IMR-90 (cell line): ENCODE measurements at regions not wholly inside any gene's neighbourhood (a gene's known extent, or its start where the extent isn't known, plus 50 kb on each side); places are given as distances from the start of the nearest gene placed in this dataset.

ENCODE experiments used
- ATAC-seq: fragments of 200-7000 bp; cut with Tn5 transposase; 2 replicates; pipeline ENCODE4 v1.9.1; 2020; ENCODE audit warnings: low read depth, mild to moderate bottlenecking, moderate library complexity
- BruUV-seq: library from RNA; stranded (reverse); fragments of 400-500 nt; replicated peaks from 2 replicates; lab custom pipeline; 2021; lab: Mats Ljungman, UMichigan
- CTCF ChIA-PET: fragments of 300-600 bp; formaldehyde crosslinking; extraction: SDS; loops from one replicate; lab custom pipeline; 2021; ENCODE audit warnings: antibody characterized with exemption; lab: Yijun Ruan, JAX
- POLR2A ChIA-PET: fragments of 300-600 bp; sonication (Branson Sonifier 250); formaldehyde crosslinking; loops from one replicate; lab custom pipeline; 2022; ENCODE audit warnings: antibody characterized with exemption; ENCODE audit not compliant: unreplicated experiment; lab: Charles Lee
- DNase-seq: peaks from one replicate; pipeline ENCODE4 v3.0.0; 2013
- H2AFZ ChIP-seq: replicated peaks from 2 replicates; pipeline ENCODE3; 2013; ENCODE audit warnings: low read length, mild to moderate bottlenecking; ENCODE audit not compliant: poor library complexity
- H2AK5ac ChIP-seq: 2 replicates; pipeline ENCODE4 v1.6.1; 2013; ENCODE audit warnings: low read depth, low read length, inconsistent platforms
- H2AK9ac ChIP-seq: replicated peaks from 2 replicates; pipeline ENCODE3; 2013; ENCODE audit warnings: mild to moderate bottlenecking, low read depth, low read length, moderate library complexity; ENCODE audit not compliant: poor library complexity
- H2BK120ac ChIP-seq: 2 replicates; pipeline ENCODE4 v1.6.1; 2013; ENCODE audit warnings: low read depth, low read length, inconsistent platforms
- H2BK15ac ChIP-seq: 3 replicates; pipeline ENCODE4 v1.6.1; 2013; ENCODE audit warnings: low read depth, low read length, inconsistent platforms
- H2BK20ac ChIP-seq: 2 replicates; pipeline ENCODE4 v1.6.1; 2013; ENCODE audit warnings: low read depth, mild to moderate bottlenecking, inconsistent platforms, low read length, moderate library complexity
- H2BK5ac ChIP-seq: 2 replicates; pipeline ENCODE4 v1.6.1; 2013; ENCODE audit warnings: mild to moderate bottlenecking, low read depth, low read length, inconsistent platforms; ENCODE audit not compliant: poor library complexity, severe bottlenecking
- H3K14ac ChIP-seq: replicated peaks from 2 replicates; pipeline ENCODE4 v1.6.1; 2013; ENCODE audit warnings: low read depth, low read length, inconsistent platforms
- H3K18ac ChIP-seq: 2 replicates; pipeline ENCODE4 v1.6.1; 2013; ENCODE audit warnings: low read depth, low read length, control low read depth
- H3K23ac ChIP-seq: 2 replicates; pipeline ENCODE4 v1.6.1; 2013; ENCODE audit warnings: low read depth, low read length, inconsistent platforms
- H3K27ac ChIP-seq: 2 replicates; pipeline ENCODE4 v1.5.1; 2013; ENCODE audit warnings: mild to moderate bottlenecking, control low read depth, low read length; ENCODE audit not compliant: insufficient read depth
- H3K27me3 ChIP-seq: 2 replicates; pipeline ENCODE4 v1.6.1; 2013; ENCODE audit warnings: low read length; ENCODE audit not compliant: control insufficient read depth, insufficient read depth
- H3K36me3 ChIP-seq: 2 replicates; pipeline ENCODE4 v1.6.1; 2013; ENCODE audit warnings: low read length, mixed read lengths; ENCODE audit not compliant: control insufficient read depth, insufficient read depth
- H3K4ac ChIP-seq: 2 replicates; pipeline ENCODE4 v1.6.1; 2013; ENCODE audit warnings: low read depth, low read length, inconsistent platforms
- H3K4me1 ChIP-seq: 2 replicates; pipeline ENCODE4 v1.6.1; 2013; ENCODE audit warnings: low read length, mixed read lengths; ENCODE audit not compliant: control insufficient read depth, insufficient read depth
- H3K4me2 ChIP-seq: 2 replicates; pipeline ENCODE4 v1.6.1; 2013; ENCODE audit warnings: low read depth, mild to moderate bottlenecking, control low read depth, low read length, moderate library complexity
- H3K4me3 ChIP-seq: 2 replicates; pipeline ENCODE4 v1.5.1; 2013; ENCODE audit warnings: low read depth, mild to moderate bottlenecking, control low read depth, low read length, moderate library complexity; ENCODE audit not compliant: insufficient read depth
- H3K56ac ChIP-seq: 2 replicates; pipeline ENCODE4 v1.6.1; 2013; ENCODE audit warnings: low read length, inconsistent platforms; ENCODE audit not compliant: insufficient read depth; ENCODE audit errors: extremely low read depth
- H3K79me1 ChIP-seq, 2 experiments: 2 replicates each; pipeline ENCODE4 v1.6.1; 2013; ENCODE audit warnings: low read length in 2 of 2, inconsistent platforms in 1 of 2, low read depth in 1 of 2
- H3K9ac ChIP-seq: 2 replicates; pipeline ENCODE4 v1.6.1; 2013; ENCODE audit warnings: low read depth, low read length, control low read depth
- H3K9me1 ChIP-seq: 2 replicates; pipeline ENCODE4 v1.6.1; 2013; ENCODE audit warnings: low read length, inconsistent platforms; ENCODE audit not compliant: insufficient read depth
- H3K9me3 ChIP-seq: 2 replicates; pipeline ENCODE4 v1.6.1; 2013; ENCODE audit warnings: low read length; ENCODE audit not compliant: control insufficient read depth, insufficient read depth
- H4K20me1 ChIP-seq: 2 replicates; pipeline ENCODE4 v1.6.1; 2013; ENCODE audit warnings: low read length, inconsistent platforms; ENCODE audit not compliant: insufficient read depth
- H4K5ac ChIP-seq: 2 replicates; pipeline ENCODE4 v1.6.1; 2013; ENCODE audit warnings: mild to moderate bottlenecking, low read depth, low read length, control low read depth
- H4K8ac ChIP-seq, 2 experiments: 2 replicates each; pipeline ENCODE4 v1.6.1; 2013; ENCODE audit warnings: low read depth in 2 of 2, low read length in 2 of 2, control low read depth in 1 of 2, inconsistent platforms in 1 of 2
- H4K91ac ChIP-seq: 2 replicates; pipeline ENCODE4 v1.6.1; 2013; ENCODE audit warnings: low read depth, low read length, inconsistent platforms; ENCODE audit not compliant: insufficient read depth
- BHLHE40 ChIP-seq: fragments of 150-350 bp; IDR thresholded peaks from 2 replicates; pipeline ENCODE4 v1.6.1; 2016; ENCODE audit warnings: mild to moderate bottlenecking, low read depth, low read length
- CEBPB ChIP-seq: IDR thresholded peaks from 2 replicates; pipeline ENCODE4 v1.6.1; 2012; ENCODE audit warnings: low read depth, low read length, improper control_type of control experiment
- CHD1 ChIP-seq: IDR thresholded peaks from 2 replicates; pipeline ENCODE4 v1.6.1; 2012; ENCODE audit warnings: low read depth, low read length, improper control_type of control experiment
- CTCF ChIP-seq: conservative IDR thresholded peaks from 2 replicates; pipeline ENCODE4 v1.5.1; 2012; ENCODE audit warnings: mild to moderate bottlenecking, low read depth, low read length, improper control_type of control experiment
- ELK1 ChIP-seq: fragments of 150-350 bp; IDR thresholded peaks from 2 replicates; pipeline ENCODE4 v1.6.1; 2016; ENCODE audit warnings: low read depth, mild to moderate bottlenecking, low read length, moderate library complexity, borderline replicate concordance
- FOS ChIP-seq: fragments of 150-350 bp; IDR thresholded peaks from 2 replicates; pipeline ENCODE4 v1.6.1; 2016; ENCODE audit warnings: low read depth, low read length
- MAFK ChIP-seq: IDR thresholded peaks from 2 replicates; pipeline ENCODE4 v1.6.1; 2012; ENCODE audit warnings: low read depth, low read length, improper control_type of control experiment
- MAZ ChIP-seq: IDR thresholded peaks from 2 replicates; pipeline ENCODE4 v1.6.1; 2012; ENCODE audit warnings: low read depth, mild to moderate bottlenecking, low read length, improper control_type of control experiment, moderate library complexity, borderline replicate concordance
- MXI1 ChIP-seq: IDR thresholded peaks from 2 replicates; pipeline ENCODE4 v1.6.1; 2012; ENCODE audit warnings: low read depth, mild to moderate bottlenecking, low read length, moderate library complexity, borderline replicate concordance
- NFE2L2 ChIP-seq: fragments of 150-350 bp; IDR thresholded peaks from 2 replicates; pipeline ENCODE4 v1.6.1; 2016; ENCODE audit warnings: low read depth, mild to moderate bottlenecking, low read length
- POLR2A ChIP-seq: IDR thresholded peaks from 2 replicates; pipeline ENCODE4 v1.6.1; 2012; ENCODE audit warnings: mild to moderate bottlenecking, low read depth, low read length
- RAD21 ChIP-seq: IDR thresholded peaks from 2 replicates; pipeline ENCODE4 v1.6.1; 2012; ENCODE audit warnings: low read length, improper control_type of control experiment
- SMC3 ChIP-seq: fragments of 150-350 bp; IDR thresholded peaks from 2 replicates; pipeline ENCODE4 v1.6.1; 2016; ENCODE audit warnings: low read depth, mild to moderate bottlenecking, antibody characterized with exemption, low read length, moderate library complexity
- USF2 ChIP-seq: fragments of 150-350 bp; IDR thresholded peaks from 2 replicates; pipeline ENCODE4 v1.6.1; 2017; ENCODE audit warnings: mild to moderate bottlenecking, antibody characterized with exemption, low read length, low read depth
- WGBS, 2 experiments: methylation state at CpG; one replicate each; pipeline versions ENCODE4 v1.1.5 to v1.1.7; 2013; ENCODE audit warnings: missing lambda C conversion rate in 2 of 2; ENCODE audit not compliant: insufficient read length in 1 of 2; ENCODE audit errors: extremely low coverage in 2 of 2; 5-methylcytosine and 5-hydroxymethylcytosine counted together
- dilution Hi-C: fragments of 300-500 bp; cut with HindIII; formaldehyde crosslinking; loops from one replicate; pipeline ENCODE4 v1.14.3; 2018; ENCODE audit warnings: low sequenced_read_pairs; ENCODE audit not compliant: unreplicated experiment
- in situ Hi-C: fragments of 300-500 bp; cut with MboI; formaldehyde crosslinking; loops from 3 replicates; pipeline ENCODE4 v1.14.3; 2019; ENCODE audit warnings: low sequenced_read_pairs, inconsistent platforms, mixed read lengths
- intact Hi-C: fragments of 100-400 bp; cut with micrococcal nuclease; formaldehyde crosslinking; loops from 2 replicates; pipeline ENCODE4 v1.10.0; 2022

- Histone ChIP-seq H3K23ac (no peak overlapping the region), H3K4me2 (no peak overlapping the region), H4K8ac (no peak overlapping the region), H3K27ac (no peak overlapping the region), H3K9ac (no peak overlapping the region), H2AK9ac (no peak overlapping the region), H3K36me3 (no peaks in the 10 kb centered on the region), H3K56ac (no peak overlapping the region), H3K27me3 (no peaks in the 10 kb centered on the region), H2BK120ac (no peak overlapping the region), H3K9me1 (no peaks in the 10 kb centered on the region), H4K20me1 (no peaks in the 10 kb centered on the region), H4K5ac (no peak overlapping the region), H2AFZ (no peak overlapping the region), H2BK20ac (no peak overlapping the region), H3K4me3 (no peak overlapping the region), H3K14ac (no peak overlapping the region), H3K79me1 (no peaks in the 10 kb centered on the region), H3K4ac (no peak overlapping the region), H4K91ac (no peak overlapping the region), H2BK5ac (no peak overlapping the region), H3K9me3 (no peaks in the 10 kb centered on the region), H3K4me1 (no peaks in the 10 kb centered on the region), H2AK5ac (no peak overlapping the region), H3K18ac (no peak overlapping the region), H2BK15ac (no peak overlapping the region)
- no peak for TF ChIP-seq CHD1
- TF ChIP-seq FOS = no peak
- no peak for TF ChIP-seq MAZ
- TF ChIP-seq CEBPB = no peak
- TF ChIP-seq POLR2A = no peak
- no peak for TF ChIP-seq CTCF
- TF ChIP-seq NFE2L2 = no peak
- TF ChIP-seq MXI1 = no peak
- TF ChIP-seq RAD21 = no peak
- TF ChIP-seq ELK1 = no peak
- TF ChIP-seq USF2 = no peak
- no peak for TF ChIP-seq MAFK
- no peak for TF ChIP-seq SMC3
- no peak for TF ChIP-seq BHLHE40
- intact Hi-C loops = loop anchor here (5.0 kb wide), 1 partner anchor 37 kb away; no protein-coding TSS in a partner anchor
- CTCF ChIA-PET = no interaction called here
- in situ Hi-C loops = no loop called here
- ATAC-seq (no peak), DNase-seq (no peak)
- no CpG with 5 or more reads among the region's 5 CpGs for WGBS, 2 experiments
- dilution Hi-C loops = no loop called here
- no TSS peak for BruUV-seq
- POLR2A ChIA-PET = no interaction called here
Observed at GRCh38 chr4:158074851-158075250, 98.0 kb downstream of the GASK1B start.
